HG02870 (cell line): ENCODE measurements at regions not wholly inside any gene's neighbourhood (a gene's known extent, or its start where the extent isn't known, plus 50 kb on each side); places are given as distances from the start of the nearest gene placed in this dataset.
A peak's percentile ranks its signal among the peaks of the same experiment; 100 is the strongest.

ENCODE experiments used
- ATAC-seq: cut with Tn5 transposase; IDR thresholded peaks from one replicate; pipeline ENCODE4 v1.9.1; 2021; ENCODE audit warnings: mild to moderate bottlenecking, moderate library complexity; ENCODE audit not compliant: unreplicated experiment

DNA sequence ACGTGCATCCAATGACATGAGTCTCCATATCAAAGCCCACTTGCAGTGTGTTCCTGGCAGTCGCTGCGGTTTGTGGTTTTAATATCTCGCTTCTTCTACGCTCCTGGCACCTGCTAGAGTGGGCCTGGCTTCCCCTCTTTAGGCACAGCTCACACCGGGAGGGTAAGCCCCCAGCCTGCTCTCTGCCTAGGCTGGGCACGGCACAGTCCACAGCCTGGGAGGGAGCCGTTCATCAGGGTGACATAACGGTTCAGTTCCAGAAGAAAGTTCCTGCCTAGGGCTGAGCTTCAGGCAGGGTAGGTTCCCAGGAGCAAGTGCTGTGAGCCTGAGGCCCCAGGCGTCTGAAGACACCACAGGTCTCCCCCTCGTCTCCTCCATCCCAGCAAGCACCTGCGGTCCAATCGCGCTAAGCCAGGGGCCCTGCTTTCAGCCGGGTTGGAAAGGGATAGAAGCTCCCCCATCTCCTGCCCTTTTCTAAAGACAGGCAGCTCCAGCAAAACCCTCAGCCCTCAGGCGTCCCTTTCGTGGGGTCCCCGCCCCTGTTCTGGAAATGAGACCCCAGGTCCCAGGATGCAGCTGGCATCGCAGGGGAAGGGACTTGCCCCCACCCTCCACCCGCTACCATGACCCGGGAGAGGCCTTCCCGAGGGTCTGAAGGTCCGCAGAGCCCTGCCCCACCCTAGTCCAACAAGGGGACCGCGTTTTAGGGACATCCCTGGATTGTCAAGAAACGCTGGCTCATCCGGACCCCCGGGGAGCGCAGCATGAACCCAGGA lies 121.6 kb upstream of the ZNF507 start:
- no peak for ATAC-seq

DNA sequence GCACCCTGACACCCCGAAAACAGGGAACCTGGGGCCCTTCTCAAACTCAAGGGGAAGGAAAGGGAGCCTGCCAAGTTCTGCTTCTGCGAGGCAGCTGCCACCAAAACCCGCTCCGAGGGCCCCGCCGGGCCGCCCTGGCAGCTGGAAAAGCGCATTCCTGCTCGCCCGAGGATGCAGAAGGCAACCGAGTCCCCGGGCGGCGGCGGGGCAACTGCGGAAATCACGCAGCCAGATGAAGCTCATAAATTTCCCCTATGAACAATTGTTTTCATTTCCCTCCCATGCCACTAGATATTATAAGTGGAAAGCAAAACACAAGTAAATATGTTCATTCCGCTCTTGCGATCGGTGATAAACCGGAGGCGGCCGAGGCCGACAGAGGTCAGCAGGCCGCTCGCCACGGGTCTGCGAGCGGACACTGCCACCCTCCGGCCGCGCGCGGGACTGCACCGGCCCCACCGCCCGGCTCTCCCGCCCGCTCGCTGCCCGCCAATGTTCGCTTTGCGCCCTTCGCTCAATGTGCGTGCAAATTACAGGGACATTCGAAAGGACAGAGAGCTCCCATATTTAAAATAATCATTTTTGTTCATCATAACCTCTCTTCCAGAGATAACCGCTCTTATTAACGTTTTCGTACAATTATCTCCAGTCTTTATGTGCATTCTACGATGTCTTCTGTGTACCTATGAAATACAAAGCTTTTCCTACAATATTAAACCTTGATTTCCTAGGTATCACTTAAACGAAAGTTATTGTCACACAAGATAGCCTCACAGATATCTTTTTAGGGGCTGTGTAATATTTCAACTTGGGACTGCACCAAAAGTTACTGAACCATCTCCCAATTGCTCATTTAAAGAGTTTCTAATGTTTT lies 120.8 kb upstream of the ZNF507 start:
- no peak for ATAC-seq

DNA sequence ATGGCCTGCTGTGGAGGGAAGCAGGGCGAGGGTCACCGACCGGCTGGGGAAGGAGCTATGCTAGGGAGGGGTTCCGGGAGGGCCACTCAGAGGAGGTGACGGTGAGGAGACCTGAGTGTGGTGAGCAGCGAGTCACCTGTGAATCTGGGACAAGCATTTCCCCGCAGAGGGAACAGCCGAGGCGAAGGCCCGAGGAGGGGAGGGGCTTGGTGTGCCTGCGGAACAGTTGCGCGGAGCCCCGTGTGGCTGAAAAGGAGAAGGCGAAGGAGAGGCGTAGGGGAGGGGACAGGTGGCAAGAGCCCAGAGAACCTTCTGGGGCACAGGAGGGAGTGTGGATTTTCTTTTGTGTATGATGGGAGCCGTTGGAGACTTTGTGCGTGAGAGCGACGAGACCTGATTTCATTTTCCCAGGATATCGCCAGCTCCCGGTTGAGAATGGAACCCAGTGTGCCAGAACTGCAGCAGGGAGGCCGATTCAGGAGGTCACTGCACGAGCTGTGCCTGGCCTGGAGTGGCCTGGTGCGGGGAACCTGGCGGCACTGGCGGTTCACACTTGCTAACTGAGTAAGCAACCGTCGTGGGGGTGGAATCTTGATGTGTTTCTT lies 117.7 kb upstream of the ZNF507 start:
- no peak for ATAC-seq

DNA sequence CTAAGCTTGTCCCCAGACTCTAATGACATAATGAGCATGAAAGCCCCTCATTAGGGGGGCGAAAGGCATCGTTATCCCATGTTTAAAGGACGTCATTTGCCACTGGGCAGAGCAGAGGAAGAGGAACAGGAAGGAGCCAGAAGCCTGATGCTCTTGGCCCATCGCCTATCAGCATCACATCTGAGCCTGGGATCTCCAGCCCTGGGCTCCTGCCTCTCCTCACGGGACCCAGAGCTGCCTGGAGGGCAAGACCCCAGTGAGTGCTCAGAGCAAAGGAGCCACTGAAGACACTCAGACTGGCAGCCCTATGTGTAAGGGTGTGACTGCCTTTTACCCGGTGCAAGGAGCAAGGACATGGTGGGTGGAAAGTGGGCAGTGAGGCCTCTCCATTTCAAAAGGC lies 115.0 kb upstream of the ZNF507 start:
- no peak for ATAC-seq

DNA sequence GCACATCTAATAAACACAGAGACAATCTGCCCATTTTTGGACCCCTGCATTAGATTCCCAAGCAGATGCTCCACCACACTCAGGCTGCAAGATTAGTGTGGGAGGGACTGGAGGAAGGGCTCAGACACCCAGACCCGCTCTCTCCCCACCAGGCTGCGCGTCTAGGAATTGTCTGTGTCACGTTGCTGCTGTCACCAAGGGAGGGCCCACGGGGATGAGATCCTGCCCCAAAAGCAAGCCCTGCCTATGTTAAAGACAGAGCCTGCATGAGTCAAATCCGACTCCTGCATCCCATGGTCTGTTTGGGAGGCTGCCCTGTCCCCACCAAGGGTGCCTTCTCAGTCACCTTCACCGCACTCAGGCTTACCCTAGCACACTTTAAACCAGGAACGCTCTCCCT lies 114.4 kb upstream of the ZNF507 start:
- ATAC-seq = no peak

DNA sequence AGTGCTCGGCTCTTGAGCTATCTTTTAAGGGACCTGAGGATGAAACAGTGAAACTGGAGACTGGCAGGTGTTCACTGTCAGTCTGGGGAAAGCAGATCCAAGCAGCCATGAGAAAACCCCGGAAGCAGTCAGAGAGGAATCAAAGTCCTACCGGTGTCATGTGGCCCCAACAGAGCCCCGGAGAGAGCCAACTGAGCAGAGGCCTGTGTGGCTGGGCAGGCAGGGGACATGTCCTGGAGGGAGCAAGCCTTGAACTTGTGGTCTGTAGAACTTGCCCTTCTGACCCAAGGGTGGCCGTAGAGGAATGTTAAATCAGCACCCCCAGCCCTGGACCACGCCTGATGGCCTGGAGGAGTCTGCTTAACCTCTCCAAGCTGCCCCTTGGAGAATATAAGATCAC lies 113.7 kb upstream of the ZNF507 start:
- no peak for ATAC-seq

DNA sequence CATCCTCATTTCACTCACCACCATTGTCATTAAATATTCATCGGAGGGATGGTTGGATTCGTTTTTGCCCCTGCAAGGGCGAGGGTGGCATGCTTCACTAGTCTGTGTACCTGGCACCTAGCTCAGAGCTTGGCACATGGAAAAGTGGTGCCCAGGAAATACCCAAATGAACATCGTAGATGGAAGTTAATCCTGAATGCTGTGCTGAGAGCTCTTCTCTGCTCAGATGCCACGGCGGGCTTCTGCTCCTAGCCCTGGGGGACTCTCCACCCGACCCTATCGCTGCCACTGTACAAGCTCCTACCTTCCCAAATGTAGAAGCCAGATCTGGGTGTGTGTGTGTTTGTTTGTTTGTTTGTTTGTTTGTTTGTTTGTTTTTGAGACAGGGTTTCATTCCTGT lies 113.0 kb upstream of the ZNF507 start:
- no peak for ATAC-seq

DNA sequence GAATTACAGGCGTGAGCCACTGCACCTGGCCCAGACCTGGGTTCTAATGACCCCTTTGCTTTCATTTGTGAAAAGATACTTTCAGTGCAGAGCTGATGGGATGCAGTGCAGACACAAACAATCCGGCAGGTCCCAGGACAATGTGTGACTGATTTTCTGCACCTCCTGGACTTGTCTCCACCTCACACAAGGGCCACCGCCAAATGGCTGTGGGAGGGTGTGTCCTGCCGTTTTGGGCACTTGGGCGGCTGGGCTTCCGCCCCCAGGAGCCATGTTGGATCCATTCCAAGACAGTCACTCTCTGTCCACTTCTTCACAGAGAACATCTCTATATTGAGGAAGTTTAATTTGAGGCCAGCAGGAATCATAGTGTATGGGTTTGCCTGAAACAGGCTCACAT lies 112.3 kb upstream of the ZNF507 start:
- no peak for ATAC-seq

DNA sequence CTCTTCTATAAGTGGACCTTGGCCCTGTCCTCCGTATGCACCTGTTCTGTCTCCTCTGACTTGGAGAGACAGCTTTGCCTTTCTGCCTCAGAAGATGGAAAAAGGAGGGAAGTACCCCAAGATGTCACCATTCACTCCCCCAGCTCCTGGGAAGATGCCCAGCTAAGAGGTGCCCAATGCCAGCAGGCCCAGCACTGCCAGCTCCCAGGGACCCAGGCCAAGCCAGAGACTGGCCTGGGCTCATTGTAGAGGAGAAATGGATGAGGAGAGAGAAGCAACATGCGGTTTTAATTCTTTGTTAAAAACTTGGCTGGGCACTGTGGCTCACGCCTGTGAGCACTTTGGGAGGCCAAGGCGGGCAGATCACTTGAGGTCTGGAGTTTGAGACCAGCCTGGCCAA lies 111.5 kb upstream of the ZNF507 start:
- no peak for ATAC-seq

DNA sequence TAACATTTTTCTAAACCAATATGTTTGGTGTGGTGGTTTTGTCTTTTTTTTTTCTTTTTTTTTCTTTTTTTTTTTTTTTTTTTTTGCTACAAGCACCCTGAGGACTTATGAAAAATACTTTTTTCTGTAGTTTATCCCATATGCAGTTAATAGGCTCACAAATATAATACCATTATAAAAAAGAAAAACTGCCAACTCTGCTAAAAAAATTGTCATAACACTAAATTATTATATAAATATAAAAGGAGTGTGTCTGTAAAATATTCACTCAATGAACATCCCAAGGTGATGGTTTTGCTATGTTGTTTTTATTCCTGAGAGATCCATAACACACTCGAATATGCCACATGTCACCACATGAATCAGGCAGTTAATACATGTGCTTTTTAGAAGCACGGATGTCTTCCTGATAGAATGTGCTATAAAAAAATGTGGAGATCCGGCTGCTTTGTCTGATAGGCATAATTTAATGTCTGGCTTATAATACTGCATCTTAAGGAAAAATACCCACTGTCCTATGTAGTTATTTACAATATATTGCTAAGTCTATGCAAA lies 110.7 kb upstream of the ZNF507 start:
- ATAC-seq = no peak

DNA sequence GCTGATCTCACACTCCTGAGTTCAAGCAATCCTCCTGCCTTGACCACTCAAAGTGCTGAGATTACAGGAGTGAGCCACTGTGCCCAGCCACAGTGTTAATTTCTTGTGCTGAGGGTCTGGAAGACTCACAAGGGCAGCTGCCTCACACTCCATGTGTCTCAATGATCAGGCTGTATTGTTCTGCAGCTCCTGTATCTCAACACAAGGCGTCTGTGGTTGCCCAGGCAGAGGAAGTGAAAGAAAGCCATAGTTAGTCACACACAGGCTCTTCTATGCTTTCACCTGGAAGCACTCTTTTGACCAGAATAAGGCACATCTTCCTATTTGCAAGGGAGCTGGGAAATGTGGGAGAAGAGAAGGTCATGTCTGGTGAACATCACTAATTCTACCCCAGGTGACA lies 107.3 kb upstream of the ZNF507 start:
- peak; percentile 74 for ATAC-seq

DNA sequence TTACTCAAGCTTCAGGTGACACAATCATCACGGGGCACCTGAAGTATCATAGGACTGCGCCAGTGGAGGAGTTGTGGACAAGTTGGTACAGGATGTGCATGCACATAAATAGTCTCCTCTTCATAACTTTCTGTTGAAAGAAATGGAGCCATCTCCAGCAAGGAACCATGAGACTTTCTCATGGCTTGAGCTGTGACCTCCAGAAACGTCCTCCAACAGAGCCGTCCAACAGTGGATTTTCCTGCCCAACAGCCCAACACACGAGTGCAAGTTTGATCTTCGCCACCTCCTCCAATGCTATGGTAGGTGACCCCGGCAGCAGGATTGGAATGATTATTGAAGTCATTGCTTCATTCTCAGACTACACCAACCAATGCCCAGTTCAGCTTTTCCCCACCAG lies 105.1 kb upstream of the ZNF507 start:
- ATAC-seq = no peak

DNA sequence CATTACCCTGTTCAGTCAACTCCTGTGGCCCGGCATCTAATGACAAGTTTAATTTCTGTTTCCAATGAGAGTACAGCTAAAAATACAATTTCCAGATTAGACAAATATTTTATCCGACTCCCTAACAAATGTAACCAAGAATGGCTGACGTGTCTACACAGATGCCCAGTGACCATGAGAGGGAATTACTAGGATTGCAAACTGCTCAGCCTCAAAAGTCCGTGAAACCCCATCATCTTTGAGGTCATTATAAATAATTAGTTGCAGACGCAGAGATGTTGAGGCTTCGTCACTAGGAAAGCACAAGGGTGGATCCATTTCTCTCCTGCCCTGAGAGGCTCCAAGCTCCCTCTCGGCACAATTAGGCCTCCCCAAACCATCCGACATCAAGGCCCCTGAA lies 104.1 kb upstream of the ZNF507 start:
- no peak for ATAC-seq

DNA sequence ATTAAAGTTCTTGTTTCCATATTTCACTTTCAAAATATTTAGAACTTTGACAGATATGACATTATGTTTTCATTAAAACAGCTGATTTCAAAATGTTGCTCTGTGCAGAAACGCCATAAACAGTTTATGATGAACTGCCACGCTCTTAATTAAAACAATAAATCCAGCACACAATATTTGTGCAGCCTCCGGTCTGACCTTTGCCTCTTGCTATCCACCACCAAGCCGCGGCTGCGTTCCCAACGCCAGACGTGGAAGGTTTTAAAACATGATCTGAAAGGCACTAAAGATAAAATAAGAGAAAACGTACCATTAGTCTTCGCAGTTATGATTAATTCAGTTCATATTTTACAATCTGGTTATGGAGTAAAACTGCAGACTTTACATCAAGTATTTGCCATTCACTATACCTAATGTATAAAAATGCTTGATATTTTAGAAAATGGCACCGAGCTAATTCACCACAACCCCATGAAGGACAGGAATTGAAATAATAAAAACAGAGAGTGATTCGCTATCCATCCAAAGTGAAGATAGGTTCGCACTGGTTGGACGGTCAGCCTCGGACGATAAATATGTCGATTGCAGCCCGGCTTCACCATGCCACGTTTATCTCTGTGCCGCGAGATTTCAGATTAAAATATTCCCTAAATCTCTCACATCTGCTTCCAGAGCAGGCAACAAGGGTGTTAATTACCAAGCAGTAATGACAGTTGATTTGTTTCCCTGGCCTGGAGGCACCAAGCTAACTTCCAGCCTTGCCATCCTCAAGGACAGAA lies 103.3 kb upstream of the ZNF507 start:
- ATAC-seq = no peak

DNA sequence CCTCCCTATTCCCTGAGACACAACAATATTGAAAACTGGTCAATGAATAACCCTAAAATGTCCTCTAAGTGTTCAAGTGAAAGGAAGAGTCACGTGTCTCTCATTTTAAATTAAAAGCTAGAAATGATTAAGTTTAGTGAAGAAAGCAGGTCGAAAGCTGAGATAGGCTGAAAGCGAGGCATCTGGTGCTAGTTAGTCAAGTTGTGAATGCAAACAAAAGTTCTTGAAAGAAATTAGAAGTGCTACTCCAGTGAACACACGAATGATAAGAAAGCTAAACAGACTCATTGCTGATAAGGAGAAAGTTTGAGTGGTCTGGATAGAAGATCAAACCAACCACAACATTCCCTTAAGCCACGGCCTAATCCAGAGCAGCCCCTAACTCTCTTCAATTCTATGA lies 99.4 kb upstream of the ZNF507 start:
- ATAC-seq = no peak

DNA sequence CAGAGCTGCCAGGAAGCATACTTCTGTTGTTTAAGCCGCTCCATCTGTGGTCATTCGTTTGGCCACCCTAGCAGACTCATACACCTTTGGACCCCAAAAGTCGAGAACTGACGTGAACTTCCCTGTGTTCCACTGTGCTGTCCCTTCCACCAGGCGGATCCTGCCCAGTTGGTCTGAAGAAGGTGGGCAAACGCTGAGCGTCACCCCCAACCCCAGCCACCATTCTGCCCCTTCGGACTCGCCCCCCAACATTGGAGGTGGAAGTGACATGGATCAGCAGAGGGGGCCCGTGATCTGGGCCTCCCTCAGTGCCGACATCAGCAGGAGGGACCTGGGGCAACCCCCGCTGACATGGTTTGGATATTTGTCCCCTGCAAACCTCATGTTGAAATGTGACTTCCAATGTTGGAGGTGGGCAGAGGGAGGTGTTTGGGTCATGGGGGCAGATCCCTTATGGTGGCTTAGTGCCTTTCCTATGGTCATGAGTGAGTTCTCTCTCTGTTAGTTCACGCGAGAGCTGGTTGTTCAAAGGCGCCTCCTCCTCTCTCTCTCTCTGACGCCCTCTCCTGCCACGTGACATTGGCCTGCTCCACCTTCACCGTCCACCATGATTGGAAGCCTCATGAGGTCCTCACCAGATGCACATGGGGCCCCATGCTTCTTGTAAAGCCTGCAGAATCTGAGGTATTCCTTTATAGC lies 93.6 kb upstream of the ZNF507 start:
- ATAC-seq = no peak

DNA sequence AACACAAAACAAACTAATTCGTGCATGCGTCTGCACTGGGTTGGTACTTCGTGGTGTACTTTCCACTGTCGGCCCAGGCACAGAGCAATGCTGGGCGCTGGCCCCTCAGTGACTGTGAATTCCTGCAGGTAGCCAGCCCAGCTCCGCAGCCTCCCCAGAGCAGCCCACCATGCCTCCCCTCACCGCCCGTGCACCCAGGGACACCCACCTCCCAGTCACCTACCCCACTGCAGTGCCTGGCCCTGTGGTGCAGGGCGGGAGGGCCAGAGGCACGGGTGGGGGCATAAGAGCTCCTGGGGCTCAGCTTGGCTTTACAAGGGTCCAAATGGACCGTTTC lies 93.1 kb upstream of the ZNF507 start:
- no peak for ATAC-seq

DNA sequence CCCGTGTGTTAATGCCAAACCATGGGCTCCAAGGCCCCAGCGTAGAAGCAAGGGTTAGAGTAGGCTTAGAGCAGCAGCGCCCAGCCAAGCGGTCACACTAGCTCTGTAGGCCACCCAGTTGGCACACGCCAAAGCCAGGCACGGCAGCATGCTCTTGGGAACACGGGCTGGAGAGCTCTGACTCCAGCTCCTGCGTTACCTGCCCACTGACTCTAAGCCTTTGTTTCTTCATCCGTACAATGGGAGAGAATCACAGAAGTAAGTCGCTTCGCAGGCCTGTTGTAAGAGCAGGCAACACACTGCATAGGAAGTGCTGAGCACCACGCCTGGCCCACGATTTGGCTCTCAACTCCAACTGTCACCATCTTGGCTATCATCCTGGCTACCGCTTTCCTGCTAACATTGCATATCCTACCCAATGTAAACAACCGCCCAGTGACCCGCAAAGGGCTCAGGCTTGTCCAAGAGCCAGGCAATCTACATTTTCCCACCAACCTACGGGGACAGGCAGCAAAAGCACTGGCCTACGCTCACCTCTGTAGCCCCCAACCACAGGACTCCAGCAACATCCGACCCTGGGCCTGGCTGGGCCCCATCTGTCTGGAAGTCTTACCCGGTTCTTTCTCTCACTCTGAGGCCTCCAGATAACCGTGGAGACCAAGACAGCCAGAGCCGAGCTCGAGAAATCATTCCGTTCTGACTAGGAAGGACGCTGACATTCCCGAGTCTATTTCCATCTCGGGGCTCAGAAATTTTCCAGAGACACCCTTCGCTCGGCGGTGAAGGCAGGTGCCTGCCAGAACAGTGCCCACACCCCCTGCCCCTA lies 91.5 kb upstream of the ZNF507 start:
- ATAC-seq = no peak

DNA sequence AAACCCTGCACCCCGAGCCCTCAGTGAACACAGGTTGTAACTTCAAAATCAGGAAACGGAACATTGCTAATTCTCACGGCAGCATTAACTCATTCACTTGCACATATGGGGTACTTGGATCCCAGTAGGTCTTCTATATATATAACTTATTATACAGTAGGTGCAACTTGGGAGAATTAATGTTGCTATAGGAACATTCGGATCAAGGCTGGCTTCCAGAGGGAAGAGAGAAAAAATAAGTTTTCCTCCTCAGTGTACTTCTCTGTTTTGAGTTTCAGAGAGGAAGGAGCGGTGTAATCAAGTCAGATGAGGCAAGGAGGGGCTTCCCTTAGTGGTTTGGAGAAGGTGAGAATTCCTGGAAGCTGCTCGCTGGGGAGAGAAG lies 90.9 kb upstream of the ZNF507 start:
- no peak for ATAC-seq
